Gastrocnemius medialis (tissue), 4 donors: ENCODE measurements at regions not wholly inside any gene's neighbourhood (a gene's known extent, or its start where the extent isn't known, plus 50 kb on each side); places are given as distances from the start of the nearest gene placed in this dataset.

Experiments used
- CTCF ChIP-seq, 5 experiments: fragments of 450-650 bp in 3 of 5; fragments of 200-600 bp in 2 of 5; sonication (generic) in 2 of 5; IDR thresholded peaks in 4 of 5; conservative IDR thresholded peaks in 1 of 5; 1 replicate in 4 of 5; 2 replicates in 1 of 5; pipeline ENCODE4 v1.5.1; 2016 to 2019; ENCODE audit warnings: antibody characterized with exemption in 5 of 5, mild to moderate bottlenecking in 3 of 5, moderate library complexity in 3 of 5
- POLR2A ChIP-seq, 2 donors: fragments of 450-650 bp; IDR thresholded peaks; one replicate each; pipeline ENCODE4 v1.6.1; 2017; ENCODE audit warnings: antibody characterized with exemption in 2 of 2, mild to moderate bottlenecking in 2 of 2, moderate library complexity in 2 of 2

DNA sequence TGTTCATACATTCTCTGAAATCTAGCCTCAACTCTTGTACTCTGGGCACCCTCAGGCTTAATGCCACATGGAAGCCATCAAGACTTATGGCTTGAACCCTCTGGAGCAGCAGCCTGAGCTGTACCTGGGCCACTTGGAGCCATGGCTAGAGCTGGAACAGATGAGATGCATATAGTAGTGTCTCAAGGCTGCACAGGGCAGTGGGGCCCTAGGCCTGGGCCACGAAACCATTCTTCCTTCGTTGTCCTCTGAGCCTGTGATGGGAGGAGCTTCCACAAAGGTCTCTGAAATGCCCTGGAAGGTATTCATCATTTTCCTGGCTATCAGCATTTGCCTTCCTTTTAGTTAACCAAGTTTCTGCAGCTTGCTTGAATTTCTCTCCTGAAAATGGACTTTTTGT is 1427.2 kb upstream of the PCDH10 start:
- no peak for TF ChIP-seq POLR2A (IDR thresholded peaks at IDR 0.05)
- no peak for TF ChIP-seq CTCF (IDR thresholded peaks at IDR 0.05 in 4 of 5, conservative IDR thresholded peaks at IDR 0.05 in 1 of 5)
